ENCODE measurements at regions not wholly inside any gene's neighbourhood (a gene's known extent, or its start where the extent isn't known, plus 50 kb on each side); places are given as distances from the start of the nearest gene placed in this dataset.
"Not testable (repeated sequence)": the region's sequence is repeated elsewhere in the genome, so short reads cannot be mapped to it uniquely, and the experiment has no call there.

DNA sequence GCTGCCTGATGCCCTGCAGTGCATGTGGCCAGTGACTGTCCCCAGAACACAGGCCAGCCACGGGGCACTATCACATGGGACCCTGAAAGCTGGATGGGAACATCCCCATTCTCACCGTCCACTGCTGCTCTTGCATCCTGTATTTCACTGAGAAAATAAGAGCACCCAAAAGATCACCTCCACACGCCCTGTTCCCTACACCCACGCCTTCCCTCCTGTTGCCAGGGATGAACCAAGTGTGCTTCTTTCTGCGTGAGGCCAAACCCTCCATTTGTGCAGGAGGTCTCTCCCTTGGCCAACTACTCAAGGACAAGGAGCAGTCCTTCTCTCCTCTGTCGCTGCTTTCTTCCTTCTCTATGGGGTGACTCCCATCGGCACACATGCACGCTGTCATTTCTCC lies 118.3 kb downstream of the LRRC37A3 start:
- not testable (repeated sequence) for DNase-seq (ENCODE audit: low spot score)

DNA sequence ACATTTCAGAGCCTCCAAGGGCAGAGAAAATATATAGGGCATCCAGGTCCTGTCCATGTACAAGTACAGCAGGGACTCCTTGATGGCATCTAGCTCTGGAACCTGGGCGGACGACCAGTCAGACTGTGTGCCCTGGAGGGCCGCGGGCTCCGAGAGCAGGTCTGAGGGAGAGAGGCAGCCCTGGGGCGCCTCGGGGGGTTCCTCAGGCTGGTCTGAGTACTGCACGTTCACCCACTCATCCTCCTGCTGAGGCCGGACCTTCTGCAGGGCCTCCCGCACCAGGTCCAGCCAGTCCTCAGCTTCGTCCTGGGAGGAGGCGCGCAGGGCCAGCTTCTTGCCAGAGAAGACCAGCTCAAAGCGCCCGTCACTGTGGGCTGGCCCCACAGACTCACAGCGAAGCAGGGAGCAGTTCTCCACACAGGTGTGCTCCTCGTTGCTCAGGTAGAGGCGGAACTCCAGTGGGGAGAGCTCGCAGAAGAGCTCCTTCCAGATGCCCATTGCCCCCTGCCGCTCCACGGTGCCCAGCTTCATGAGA lies 118.8 kb downstream of the LRRC37A3 start:
- not testable (repeated sequence) for DNase-seq (ENCODE audit: low spot score)

DNA sequence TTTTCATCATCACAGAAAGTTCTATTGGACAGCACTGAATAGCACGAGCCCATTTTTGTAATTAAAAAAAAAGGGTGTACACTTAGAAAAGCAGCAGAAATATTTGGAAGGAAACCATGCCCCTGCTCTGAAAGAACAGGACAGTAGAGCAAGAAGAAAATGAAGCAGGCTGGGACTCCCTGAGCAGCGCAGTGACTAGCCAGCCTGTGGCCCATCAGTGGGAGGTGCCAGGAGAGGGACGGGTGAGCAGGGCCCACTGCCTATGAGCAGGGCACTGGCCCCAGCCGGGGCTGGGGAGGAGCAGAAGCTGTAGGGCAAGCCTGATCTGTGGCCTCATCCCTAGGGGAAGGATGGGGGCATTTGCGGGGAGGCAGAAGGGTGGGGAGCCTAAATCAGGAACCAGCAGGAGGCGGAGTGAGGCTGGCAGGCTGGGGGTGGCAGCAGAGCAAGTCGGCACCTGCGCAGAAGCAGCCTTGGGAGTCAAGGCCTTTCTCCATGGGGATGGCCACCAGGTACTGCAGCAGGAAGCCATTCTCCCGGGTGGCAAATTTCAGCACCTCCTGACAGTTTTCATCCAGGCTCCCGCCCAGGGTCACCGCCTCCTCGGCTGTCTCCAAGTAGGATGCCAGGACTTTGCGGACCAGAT lies 119.6 kb downstream of the LRRC37A3 start:
- DNase-seq (ENCODE audit: low spot score), result not testable (repeated sequence)

DNA sequence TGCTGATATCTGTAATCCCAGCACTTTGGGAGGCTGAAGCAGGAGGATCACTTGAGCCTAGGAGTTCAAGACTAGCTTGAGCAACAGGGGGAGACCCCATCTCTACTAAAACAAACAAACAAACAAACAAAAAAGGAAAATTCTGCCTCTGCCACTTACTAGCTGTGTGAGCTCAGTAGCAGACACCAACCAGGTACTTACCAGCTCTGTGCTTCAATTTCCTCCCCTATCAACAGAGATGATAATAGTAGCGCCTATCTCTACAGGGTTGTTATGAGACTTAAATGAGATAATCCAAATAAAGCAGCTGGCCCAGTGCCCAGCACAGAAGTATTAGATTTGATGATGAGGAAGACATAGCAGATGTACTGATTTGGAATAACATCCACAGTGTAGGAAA lies 120.3 kb downstream of the LRRC37A3 start:
- not testable (repeated sequence) for DNase-seq (ENCODE audit: low spot score)

DNA sequence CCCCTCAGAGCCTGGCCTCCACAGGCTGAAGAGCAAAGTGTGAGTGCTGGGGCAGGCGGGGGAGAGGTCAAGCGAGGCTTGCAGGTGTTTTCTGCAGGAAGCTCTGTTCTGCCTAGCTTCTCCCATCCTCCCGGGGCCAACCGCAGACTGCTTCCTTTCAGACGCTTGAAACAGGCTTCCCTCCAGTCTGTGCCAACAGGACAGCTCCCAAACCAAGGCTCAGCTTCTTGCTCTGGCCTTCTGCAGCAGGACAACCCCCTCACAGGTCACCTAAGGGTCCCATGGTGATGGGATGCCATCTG lies 120.8 kb downstream of the LRRC37A3 start:
- DNase-seq (ENCODE audit: low spot score), result not testable (repeated sequence)

DNA sequence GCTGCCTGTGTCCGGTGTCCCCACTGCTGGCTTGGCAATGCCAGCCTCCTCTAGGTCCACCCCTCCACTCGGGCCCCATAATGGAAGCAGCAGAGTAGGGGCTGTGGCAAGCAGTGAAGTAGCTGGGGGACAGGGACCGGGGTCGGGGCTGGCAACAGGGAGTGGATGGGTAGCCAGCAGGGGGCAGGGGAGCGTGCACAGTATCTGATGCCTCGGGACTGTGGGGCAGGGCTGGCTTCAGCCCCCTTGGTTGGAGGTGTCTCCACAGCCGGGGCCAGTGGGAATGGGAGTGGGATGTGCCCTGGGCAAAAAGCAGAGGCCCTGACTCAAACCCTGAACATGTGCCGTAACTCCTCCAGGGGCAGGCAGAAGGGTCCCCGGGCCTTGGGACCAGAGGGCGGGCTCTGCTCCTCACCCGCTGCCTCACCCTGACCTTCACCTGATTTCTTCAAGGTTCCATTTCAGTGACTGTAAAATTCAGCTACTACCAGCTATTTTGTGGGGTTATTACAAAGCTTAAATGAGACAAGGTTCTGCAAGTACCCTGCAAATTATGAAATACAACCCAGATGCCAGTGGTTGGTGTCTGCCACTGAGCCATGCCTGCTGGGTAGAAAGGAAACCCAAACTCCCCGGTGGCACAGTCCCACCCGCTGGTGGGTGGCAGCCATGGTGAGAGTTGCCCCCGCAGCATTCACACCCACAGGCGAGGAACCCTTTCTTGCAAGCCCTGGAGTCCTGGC lies 121.4 kb downstream of the LRRC37A3 start:
- not testable (repeated sequence) for DNase-seq (ENCODE audit: low spot score)

DNA sequence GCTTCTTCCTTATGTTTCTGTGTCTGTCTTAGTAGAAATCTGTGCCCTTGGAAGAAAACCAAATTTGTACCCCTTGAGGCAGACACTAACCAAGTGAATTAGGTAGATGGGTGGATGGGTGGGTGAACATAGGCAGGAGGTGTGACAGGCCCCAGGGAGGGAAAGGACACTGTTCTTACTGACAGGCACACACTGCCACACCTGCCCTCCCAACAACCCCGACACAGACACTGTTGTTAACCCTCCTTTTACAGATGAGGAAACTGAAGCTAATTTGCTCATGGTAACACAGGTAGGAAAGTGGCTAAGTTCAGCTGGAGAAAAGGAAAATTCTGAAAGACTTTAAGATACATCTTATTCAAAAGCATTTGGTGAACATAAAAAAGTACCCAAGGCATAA lies 123.9 kb downstream of the LRRC37A3 start:
- DNase-seq (ENCODE audit: low spot score), result not testable (repeated sequence)

DNA sequence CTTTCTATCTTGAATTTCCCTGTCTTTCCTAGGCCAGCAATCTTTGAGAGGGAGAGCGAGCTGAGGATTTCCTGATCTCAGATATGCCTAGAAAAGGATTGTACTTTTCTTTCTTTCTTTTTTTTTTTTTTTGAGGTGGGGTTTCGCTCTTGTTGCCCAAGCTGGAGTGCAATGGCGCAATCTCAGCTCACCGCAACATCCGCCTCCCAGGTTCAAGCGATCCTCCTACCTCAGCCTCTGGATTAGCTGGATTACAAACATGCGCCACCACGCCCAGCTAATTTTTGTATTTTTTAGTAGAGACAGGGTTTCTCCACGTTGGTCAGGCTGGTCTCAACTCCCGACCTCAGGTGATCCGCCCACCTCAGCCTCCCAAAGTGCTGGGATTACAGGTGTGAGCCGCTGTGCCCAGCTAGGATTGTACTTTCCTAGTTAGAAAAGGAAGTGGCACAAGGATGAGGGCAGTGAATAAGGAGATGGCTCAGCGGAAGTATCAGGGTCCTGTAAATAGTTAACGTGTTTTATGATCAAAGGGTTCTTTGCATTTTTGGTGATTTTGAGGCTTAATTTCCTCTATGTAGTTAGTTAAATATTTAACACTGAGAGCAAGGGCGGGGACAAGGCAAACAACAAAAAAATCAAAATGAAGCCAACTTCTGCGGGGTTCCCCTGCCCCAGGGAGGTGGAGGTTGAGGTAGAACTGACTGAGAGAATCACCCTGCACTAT lies 124.6 kb downstream of the LRRC37A3 start:
- not testable (repeated sequence) for DNase-seq (ENCODE audit: low spot score)

DNA sequence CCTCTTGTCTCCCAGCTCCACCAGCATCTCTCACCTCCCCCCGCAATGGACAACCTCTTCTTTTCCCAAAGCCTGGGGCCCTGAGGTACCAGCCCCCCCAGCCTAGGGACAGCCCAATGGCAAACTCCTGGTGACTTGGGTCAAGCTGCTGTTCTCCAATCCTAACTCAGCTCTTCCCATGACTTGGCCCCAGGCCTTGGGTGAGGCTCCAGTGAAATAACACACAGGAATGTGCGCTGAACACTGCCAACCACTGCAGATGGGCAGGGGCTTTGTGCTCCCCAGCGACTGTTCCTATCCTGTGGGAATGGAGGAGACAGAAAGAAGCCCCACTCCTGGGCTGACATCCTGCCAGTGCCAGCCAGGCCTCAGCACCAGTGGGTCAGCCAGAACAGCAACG lies 125.2 kb downstream of the LRRC37A3 start:
- DNase-seq (ENCODE audit: low spot score), result not testable (repeated sequence)

DNA sequence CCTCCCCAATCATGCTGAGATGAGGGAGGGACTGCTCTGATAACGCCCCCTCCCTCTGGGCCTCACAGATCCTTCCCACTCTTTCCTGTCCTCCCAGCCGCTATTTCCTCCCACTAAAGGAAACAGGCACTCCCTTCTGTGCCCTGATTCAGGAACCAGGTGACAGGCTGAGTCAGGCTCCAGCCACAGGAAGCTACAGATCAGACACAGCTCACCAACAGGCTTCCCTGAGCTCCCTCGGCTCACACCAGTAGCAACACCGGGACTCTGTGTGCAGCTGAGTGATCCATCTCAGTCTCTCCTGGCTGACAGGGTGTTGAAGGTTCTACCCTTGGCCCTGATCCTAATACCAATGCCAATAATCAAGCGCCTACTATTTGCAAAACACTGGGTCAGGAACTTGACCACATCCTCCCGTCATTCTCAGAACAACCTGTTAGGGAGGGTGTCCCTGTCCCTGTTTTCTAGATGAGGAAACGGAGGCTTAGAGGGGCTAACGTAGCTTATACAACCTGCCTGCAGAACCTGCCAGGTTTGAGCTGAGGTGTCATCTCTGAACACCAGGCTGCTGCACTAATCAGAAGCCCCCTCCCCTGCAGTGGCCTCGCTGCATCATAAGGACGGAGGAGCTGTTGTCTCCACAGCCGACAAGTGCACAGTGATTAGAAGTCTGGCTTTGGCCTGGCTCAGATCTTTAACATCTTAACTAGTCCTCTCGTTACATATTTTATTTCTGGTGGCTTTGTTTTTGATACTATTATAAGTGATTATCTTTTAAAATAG lies 126.3 kb downstream of the LRRC37A3 start:
- not testable (repeated sequence) for DNase-seq (ENCODE audit: low spot score)

DNA sequence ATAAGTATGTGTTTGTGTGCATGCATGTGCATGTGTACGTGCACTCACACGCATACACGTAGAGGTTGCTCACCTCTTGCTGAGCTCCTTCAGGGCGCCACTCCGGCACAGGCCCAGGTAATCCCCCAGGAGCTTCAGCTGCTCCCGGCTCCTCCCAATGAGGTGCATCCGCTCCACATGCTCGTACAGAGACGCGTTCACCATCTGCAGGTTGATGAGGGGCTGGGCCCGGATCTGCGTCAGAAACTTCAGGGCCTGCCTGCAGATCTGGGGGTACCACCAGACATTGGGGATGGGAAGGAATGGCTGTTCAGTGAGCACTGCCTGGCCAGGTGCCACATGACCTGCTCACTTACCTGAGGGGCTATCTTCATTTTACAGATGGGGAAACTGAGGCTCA lies 127.0 kb downstream of the LRRC37A3 start:
- DNase-seq (ENCODE audit: low spot score), result not testable (repeated sequence)

DNA sequence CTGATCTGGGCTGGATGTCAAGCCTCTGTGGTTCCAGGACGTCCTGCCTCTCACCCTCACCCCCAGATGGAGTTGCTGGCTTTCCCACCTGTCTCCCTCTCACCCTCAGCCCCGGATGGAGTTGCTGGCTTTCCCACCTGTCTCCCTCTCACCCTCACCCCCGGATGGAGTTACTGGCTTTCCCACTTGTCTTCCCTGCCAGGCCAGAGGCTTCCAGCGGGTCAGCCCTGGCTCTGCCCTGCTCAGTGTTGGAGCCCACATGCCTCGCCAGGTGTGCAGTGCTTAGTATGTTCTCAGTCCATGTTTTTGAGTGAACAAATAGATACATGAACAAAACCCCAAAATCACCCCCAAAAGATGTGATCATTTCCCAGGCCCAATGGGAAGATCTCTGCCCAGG lies 127.6 kb downstream of the LRRC37A3 start:
- not testable (repeated sequence) for DNase-seq (ENCODE audit: low spot score)

DNA sequence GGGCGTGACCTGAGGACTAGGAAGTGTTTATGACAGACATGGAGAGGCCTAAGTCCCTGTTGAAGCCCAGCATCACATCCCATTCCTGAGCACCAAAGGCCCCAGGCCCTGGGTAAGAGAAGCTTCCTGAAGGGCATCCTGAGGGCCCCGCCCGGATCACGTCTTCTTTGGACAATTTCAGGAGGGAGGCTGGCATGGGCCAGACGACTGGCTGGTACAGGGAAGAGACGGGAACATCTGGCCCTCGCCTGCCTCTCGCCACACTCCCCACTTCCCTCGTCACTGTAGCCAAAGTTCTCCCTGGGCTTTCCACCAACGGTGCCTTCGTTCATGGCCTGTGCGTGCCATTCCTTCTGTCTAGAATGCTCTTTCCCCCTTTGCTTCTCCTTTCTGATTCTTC lies 128.1 kb downstream of the LRRC37A3 start:
- not testable (repeated sequence) for DNase-seq (ENCODE audit: low spot score)

DNA sequence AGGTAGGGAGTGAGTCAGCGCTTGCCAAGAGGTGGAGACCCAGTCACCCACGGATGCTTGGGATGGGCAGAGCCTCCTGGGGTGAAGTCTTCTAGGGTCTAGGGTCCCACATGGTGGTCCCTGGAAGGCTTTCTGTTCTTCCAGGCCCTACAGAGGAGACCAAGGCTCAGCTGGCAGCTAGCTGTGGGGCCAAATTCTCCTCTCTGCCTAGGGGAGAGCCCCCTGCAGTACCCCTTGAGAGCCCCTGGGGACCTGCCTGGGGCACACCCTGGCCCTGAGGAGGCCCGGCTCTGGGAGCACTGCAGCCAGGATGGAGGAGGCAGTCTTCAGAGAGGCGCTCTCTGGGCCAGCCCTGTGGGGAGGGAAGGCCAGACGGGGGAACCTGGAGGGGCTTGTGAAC lies 128.6 kb upstream of the SMURF2 start:
- DNase-seq (ENCODE audit: low spot score), result not testable (repeated sequence)

DNA sequence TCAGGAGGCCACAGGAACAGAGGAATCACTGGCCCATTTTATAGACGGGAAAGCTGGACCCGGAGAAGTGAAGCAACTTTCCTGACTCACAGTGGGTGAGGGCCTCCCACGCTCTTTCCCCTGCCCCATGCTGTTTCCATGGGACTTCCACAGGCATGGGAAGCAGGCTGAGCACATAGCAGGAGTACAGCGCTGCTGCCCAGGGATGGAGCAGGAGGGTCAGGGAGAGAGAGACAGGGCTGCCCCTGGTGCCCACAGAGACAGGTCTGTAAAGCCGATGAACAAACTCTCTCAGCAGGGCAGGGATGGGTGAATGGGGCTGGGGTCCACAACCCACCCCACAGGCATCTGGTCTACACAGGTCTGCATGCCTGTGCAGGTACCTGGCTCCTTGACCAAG lies 128.1 kb upstream of the SMURF2 start:
- DNase-seq (ENCODE audit: low spot score), result not testable (repeated sequence)

DNA sequence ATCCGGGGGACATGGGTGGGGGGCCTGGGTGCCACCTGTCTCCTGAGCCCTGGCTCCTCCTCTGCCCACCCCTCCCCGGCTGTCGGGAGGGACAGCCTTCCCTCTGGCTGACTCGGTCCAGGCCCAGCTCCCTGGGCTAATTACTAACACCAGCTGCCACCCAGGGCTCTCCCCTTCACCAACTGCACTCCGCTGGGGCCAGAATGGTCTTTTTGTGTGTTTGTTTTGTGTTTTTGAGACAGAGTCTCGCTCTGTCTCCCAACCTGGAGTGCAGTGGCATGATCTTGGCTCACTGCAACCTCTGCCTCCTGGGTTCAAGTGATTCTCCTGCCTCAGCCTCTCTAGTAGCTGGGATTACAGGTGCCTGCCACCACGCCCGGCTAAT lies 126.9 kb upstream of the SMURF2 start:
- not testable (repeated sequence) for DNase-seq (ENCODE audit: low spot score)

DNA sequence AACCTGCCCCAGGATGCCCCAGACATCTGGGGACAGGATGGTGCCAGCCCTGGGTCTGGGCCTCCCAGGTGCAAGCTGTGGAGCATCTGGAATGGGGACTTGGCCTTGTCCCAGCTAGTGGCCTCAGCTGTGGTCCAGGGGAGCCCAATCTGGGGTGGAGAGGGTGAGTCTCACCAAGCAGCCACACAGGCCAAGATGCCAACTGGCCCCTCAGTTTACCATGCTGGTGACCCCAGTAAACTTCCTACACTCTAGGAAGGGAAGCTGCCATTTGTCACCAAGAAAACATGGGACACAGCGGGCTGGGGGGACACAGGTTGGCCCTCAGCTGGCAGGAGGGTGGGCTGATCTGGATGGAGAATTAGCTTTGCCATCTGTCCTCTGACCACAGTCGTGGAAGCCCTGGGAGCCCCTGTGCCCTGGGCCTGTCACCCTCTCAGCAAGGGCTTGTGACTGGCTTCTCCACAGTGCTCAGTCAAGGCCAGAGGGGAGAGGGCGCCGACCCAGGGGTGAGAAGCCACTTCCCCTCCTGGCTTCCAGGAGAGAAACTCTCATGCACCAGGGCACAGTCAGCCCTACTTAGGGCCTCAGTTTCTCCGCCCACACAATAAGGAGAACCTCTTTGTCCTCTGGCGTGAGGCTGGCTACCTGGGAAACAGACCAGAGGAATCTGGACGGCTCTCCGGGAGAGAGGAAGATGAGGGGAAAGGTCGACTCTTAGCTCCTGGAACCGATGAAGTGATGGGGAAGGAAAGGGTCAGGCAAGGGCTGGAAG lies 126.4 kb upstream of the SMURF2 start:
- DNase-seq (ENCODE audit: low spot score), result no peak

DNA sequence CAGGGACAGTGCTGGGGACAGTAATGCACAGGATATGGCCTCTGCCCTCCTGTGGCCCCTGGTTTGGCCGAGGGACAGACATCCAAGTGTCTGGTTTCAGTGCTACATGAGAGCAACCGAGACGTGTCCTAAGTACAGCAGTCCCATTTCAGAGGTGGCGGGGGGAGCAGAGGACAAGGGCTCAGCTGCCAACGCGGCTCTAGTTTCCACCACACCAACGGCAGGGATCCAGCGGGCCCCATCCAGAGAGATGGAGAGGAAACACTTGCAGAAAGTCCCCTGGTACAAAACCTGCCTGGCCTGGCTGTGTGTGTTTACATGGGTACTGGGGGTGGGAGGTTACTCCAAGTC lies 125.8 kb upstream of the SMURF2 start:
- DNase-seq (ENCODE audit: low spot score), result no peak

DNA sequence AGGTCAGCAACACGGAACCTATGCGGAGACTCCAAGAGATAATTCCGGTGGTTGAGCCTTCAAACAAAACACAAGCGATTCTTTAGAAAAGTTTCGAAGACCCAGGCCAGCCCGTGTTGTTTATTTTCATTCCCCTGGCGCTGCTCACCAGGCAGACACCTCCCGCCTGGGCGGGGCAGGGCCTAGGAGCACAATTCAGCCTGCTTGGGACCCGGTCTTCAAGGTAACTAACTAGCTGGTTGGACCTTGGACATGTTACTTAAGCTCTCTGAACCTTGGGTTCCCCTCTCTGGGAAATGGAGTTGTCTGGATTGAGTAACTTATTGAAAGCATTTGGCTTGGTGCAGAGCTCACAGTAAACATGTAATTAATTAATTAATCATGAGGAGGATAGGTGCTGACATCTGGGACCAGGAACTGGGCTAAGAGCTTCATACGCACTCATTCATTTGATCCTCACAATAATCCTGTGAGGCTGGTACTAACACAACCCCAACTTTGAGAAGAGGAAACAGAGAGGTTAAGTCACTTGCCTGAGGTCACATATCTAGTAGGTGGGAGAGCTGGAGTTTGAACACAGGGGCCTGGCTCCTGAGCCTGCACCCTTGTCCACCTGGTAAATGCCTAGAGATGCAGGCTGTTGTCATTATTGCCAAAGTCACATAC lies 125.3 kb upstream of the SMURF2 start:
- peak; percentile 59 for DNase-seq (ENCODE audit: low spot score)

DNA sequence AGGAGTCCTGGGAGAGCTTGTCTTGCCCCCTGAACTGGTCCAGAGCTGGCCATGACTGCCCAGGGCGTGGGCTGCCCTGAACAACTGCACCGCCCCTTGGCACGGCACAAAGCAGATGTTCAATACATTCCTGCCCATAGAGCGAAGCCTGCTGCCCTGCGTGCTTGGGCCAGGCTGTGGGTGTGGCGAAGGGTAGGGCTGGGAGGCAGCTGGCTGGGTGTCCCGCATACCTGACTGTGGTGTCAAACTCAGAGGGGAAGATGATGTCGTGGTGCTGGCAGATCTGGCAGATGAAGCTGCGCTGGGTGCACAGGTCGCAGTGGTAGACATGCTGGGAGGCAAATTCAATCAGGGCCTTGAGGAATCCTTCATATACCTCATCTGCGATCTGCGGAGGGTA lies 124.2 kb upstream of the SMURF2 start:
- no peak for DNase-seq (ENCODE audit: low spot score)

DNA sequence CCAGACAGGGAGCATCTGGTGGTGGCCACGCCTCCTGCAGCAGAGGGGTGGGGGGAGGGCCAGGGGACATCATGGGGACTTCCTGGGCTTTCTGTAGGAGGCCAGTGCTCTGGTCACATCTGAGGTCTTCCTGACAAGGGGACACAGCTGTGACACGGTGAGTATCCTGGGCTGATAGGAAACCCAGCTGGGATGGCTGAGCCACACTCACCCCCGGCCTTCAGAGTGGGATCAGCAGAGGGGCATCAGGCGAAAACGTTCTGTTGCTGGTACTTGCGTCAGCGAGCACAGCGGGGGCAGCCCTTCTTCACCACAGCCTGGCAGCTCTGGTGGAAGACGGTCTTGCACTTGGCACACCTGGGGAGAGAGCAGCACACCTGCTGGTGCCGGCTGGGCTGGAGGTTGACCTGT lies 122.9 kb upstream of the SMURF2 start:
- DNase-seq (ENCODE audit: low spot score), result no peak
